HG03060 (cell line): ENCODE measurements at regions not wholly inside any gene's neighbourhood (a gene's known extent, or its start where the extent isn't known, plus 50 kb on each side); places are given as distances from the start of the nearest gene placed in this dataset.
"Not testable (repeated sequence)": the region's sequence is repeated elsewhere in the genome, so short reads cannot be mapped to it uniquely, and the experiment has no call there.

Experiments
- ATAC-seq: cut with Tn5 transposase; IDR thresholded peaks from one replicate; pipeline ENCODE4 v1.9.1; 2021; ENCODE audit warnings: low read depth, moderate number of reproducible peaks; ENCODE audit not compliant: unreplicated experiment

- no peak for ATAC-seq
Observed at GRCh38 chr2:7094231-7094741, 177.1 kb downstream of the RNF144A start.

- ATAC-seq: no peak
Observed at GRCh38 chr2:7096726-7097352, 179.6 kb downstream of the RNF144A start.

GRCh38 chr2:7097353-7097895 lies 180.2 kb downstream of the RNF144A start:
- peak; percentile 58 for ATAC-seq

- ATAC-seq: no peak
Observed at GRCh38 chr2:7098816-7099215, 181.6 kb downstream of the RNF144A start.

- not testable (repeated sequence) for ATAC-seq
Observed at GRCh38 chr2:7099687-7100086, 182.5 kb downstream of the RNF144A start.

- no peak for ATAC-seq
Observed at GRCh38 chr2:7102826-7103225, 185.6 kb downstream of the RNF144A start.

- ATAC-seq: no peak
Observed at GRCh38 chr2:7108792-7109532, 191.8 kb downstream of the RNF144A start.

- no peak for ATAC-seq
Observed at GRCh38 chr2:7109533-7109885, 192.3 kb downstream of the RNF144A start.

GRCh38 chr2:7111626-7112025 lies 194.4 kb downstream of the RNF144A start:
- ATAC-seq: no peak

GRCh38 chr2:7115364-7115763 lies 198.2 kb downstream of the RNF144A start:
- no peak for ATAC-seq

- ATAC-seq: no peak
Observed at GRCh38 chr2:7115906-7116305, 198.7 kb downstream of the RNF144A start.

- no peak for ATAC-seq
Observed at GRCh38 chr2:7116511-7116910, 199.3 kb downstream of the RNF144A start.

- no peak for ATAC-seq
Observed at GRCh38 chr2:7117076-7117475, 199.9 kb downstream of the RNF144A start.

- ATAC-seq: no peak
Observed at GRCh38 chr2:7118606-7119131, 201.5 kb downstream of the RNF144A start.

GRCh38 chr2:7119132-7119835 lies 202.1 kb downstream of the RNF144A start:
- no peak for ATAC-seq

GRCh38 chr2:7121851-7122250 lies 204.6 kb downstream of the RNF144A start:
- ATAC-seq: no peak

- ATAC-seq: no peak
Observed at GRCh38 chr2:7127156-7127555, 209.9 kb downstream of the RNF144A start.

- ATAC-seq: no peak
Observed at GRCh38 chr2:7127687-7128086, 210.5 kb downstream of the RNF144A start.

- ATAC-seq: no peak
Observed at GRCh38 chr2:7131261-7131660, 214.0 kb downstream of the RNF144A start.

- no peak for ATAC-seq
Observed at GRCh38 chr2:7132753-7133152, 215.5 kb downstream of the RNF144A start.

GRCh38 chr2:7133521-7133920 lies 216.3 kb downstream of the RNF144A start:
- no peak for ATAC-seq
